AG04449 (cell line): ENCODE measurements at regions not wholly inside any gene's neighbourhood (a gene's known extent, or its start where the extent isn't known, plus 50 kb on each side); places are given as distances from the start of the nearest gene placed in this dataset.

Source experiments
- CTCF ChIA-PET: fragments of 350-600 bp; formaldehyde crosslinking; extraction: SDS; loops from one replicate; lab custom pipeline; 2021; ENCODE audit warnings: antibody characterized with exemption; lab: Yijun Ruan, JAX
- POLR2A ChIA-PET: fragments of 400-600, 350-600 bp; formaldehyde crosslinking; extraction: SDS; loops from one replicate; lab custom pipeline; 2020; ENCODE audit warnings: antibody characterized with exemption, inconsistent platforms; lab: Yijun Ruan, JAX
- DNase-seq: peaks from one replicate; pipeline ENCODE4 v3.0.0-alpha.2; 2010; ENCODE audit warnings: low read depth, low spot score
- H3K4me3 ChIP-seq: 2 replicates; pipeline ENCODE4 v1.5.1; 2011; ENCODE audit warnings: low read depth, mild to moderate bottlenecking, control low read depth, low read length
- CTCF ChIP-seq: IDR thresholded peaks from one replicate; pipeline ENCODE4 v1.5.1; 2011; ENCODE audit warnings: mild to moderate bottlenecking, moderate library complexity, low read length, control low read depth, inconsistent platforms; ENCODE audit not compliant: insufficient read depth; ENCODE audit errors: missing control alignments

GRCh38 chr11:128262463-128263345 is 324.7 kb downstream of the ETS1 start:
- no peak for DNase-seq
- POLR2A ChIA-PET = no interaction called here

GRCh38 chr11:128261011-128261421 is 326.3 kb downstream of the ETS1 start:
- H3K4me3 ChIP-seq = no peak overlapping the region
- no peak for DNase-seq
- ChIA-PET POLR2A (no interaction called here), CTCF (no interaction called here)
- TF ChIP-seq CTCF = no peak

More at GRCh38 chr11:128262463-128263345, 324.7 kb downstream of the ETS1 start:
- no peak overlapping the region for H3K4me3 ChIP-seq
- CTCF ChIA-PET = interaction anchor here (0.8 kb wide), 1 partner anchor 91 kb away, joined by 3 read pairs; no protein-coding TSS in a partner anchor
- TF ChIP-seq CTCF = no peak

- ChIA-PET POLR2A (no interaction called here), CTCF (no interaction called here)
- H3K4me3 ChIP-seq = no peak overlapping the region
- TF ChIP-seq CTCF = no peak
- no peak for DNase-seq
Observed at GRCh38 chr11:128260398-128260797, 327.0 kb downstream of the ETS1 start.

DNA sequence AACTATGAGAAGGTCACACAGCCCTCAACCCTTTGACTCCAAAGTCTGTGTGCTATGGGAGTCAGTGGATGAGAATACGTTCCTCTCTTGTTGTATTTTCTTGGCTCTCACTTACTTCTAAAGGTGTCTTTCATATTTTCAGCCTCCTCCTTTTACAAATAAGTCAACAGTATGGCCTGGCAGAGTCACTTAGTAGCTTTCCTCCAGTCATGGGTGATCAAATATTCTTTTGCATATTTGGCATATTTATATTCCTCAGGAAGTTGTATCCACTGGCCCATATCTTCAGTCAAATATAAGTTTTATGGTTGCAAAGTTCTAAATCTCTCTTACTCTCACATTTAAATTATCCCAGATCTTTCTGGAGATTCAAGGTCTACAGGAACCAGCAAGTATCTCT is 327.5 kb downstream of the ETS1 start:
- no peak overlapping the region for H3K4me3 ChIP-seq
- no peak for TF ChIP-seq CTCF
- DNase-seq = no peak
- ChIA-PET CTCF (interaction anchor here (1.2 to 1.3 kb wide), 2 partner anchors 102 to 371 kb away, joined by 3 to 4 read pairs; no protein-coding TSS in a partner anchor), POLR2A (no interaction called here)

DNA sequence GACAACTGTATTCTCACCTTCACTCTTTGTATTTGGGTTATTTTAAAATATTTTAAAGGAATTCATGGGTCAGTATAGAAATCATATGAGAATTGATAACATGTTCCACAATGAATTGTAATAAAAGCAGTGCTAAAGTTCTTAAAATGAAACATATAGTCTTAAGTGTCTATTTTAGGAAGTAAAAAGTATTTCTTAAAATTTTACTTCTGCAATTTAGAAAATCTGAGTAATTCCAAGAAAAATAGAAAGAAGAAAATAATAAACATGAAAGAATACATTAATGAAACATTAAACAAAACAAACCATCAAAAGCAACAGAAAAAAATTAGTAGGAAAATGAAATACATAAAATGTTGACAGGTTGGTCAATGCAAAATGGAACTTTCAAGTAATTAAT is 332.4 kb downstream of the ETS1 start:
- ChIA-PET POLR2A (no interaction called here), CTCF (no interaction called here)

More for the DNA sequence above, 332.4 kb downstream of the ETS1 start:
- TF ChIP-seq CTCF = no peak
- DNase-seq = no peak
- H3K4me3 ChIP-seq = no peak overlapping the region
